Smooth muscle cell (in vitro differentiated cells): ENCODE measurements at regions not wholly inside any gene's neighbourhood (a gene's known extent, or its start where the extent isn't known, plus 50 kb on each side); places are given as distances from the start of the nearest gene placed in this dataset.

Experiments used
- DNase-seq: peaks from one replicate; lab custom pipeline; 2025; ENCODE audit not compliant: unreplicated experiment; lab: John Stamatoyannopoulos, UW
- H2AFZ ChIP-seq: fragments of 200-600 bp; sonication (generic); 2 replicates; pipeline ENCODE4 v1.6.0; 2016; ENCODE audit warnings: antibody characterized with exemption, low read depth, mild to moderate bottlenecking
- H3F3A ChIP-seq: fragments of 200-600 bp; sonication (generic); 2 replicates; pipeline ENCODE4 v1.6.0; 2017; ENCODE audit warnings: antibody characterized with exemption, low read depth
- H3K27ac ChIP-seq: fragments of 200-600 bp; sonication (generic); 2 replicates; pipeline ENCODE4 v1.5.1; 2016; ENCODE audit warnings: low read depth, mild to moderate bottlenecking
- H3K27me3 ChIP-seq: fragments of 200-600 bp; sonication (generic); 2 replicates; pipeline ENCODE4 v1.6.1; 2016; ENCODE audit warnings: low read depth, mild to moderate bottlenecking
- H3K36me3 ChIP-seq: fragments of 200-600 bp; sonication (generic); 2 replicates; pipeline ENCODE4 v1.5.1; 2016; ENCODE audit warnings: low read depth
- H3K4me1 ChIP-seq: fragments of 200-600 bp; sonication (generic); 2 replicates; pipeline ENCODE4 v1.5.1; 2016; ENCODE audit warnings: low read depth
- H3K4me2 ChIP-seq: fragments of 200-600 bp; sonication (generic); 2 replicates; pipeline ENCODE4 v1.6.0; 2016; ENCODE audit warnings: mild to moderate bottlenecking
- H3K4me3 ChIP-seq: fragments of 200-600 bp; sonication (generic); 2 replicates; pipeline ENCODE4 v1.5.1; 2016; ENCODE audit warnings: mild to moderate bottlenecking
- H3K79me2 ChIP-seq: fragments of 200-600 bp; sonication (generic); 2 replicates; pipeline ENCODE4 v1.6.0; 2016; ENCODE audit warnings: low read depth, mild to moderate bottlenecking
- H3K9ac ChIP-seq: fragments of 200-600 bp; sonication (generic); 2 replicates; pipeline ENCODE4 v1.6.0; 2016; ENCODE audit warnings: low read depth
- H3K9me3 ChIP-seq: fragments of 200-600 bp; sonication (generic); replicated peaks from 2 replicates; pipeline ENCODE4 v1.5.1; 2016; ENCODE audit warnings: low read depth
- H4K20me1 ChIP-seq: fragments of 200-600 bp; sonication (generic); 2 replicates; pipeline ENCODE4 v1.6.0; 2016; ENCODE audit warnings: low read depth
- WGBS: methylation state at CpG from one replicate; pipeline ENCODE4 v1.1.7; 2016; ENCODE audit warnings: low lambda C conversion rate; 5-methylcytosine and 5-hydroxymethylcytosine counted together
- TF ChIP-seq, protein P1 (sequence below): fragments of 200-600 bp; sonication (generic); IDR thresholded peaks from 2 replicates; pipeline ENCODE4 v1.5.1; 2017; ENCODE audit warnings: borderline replicate concordance, mild to moderate bottlenecking, antibody characterized with exemption; ENCODE audit not compliant: insufficient read depth, poor library complexity, severe bottlenecking

DNA sequence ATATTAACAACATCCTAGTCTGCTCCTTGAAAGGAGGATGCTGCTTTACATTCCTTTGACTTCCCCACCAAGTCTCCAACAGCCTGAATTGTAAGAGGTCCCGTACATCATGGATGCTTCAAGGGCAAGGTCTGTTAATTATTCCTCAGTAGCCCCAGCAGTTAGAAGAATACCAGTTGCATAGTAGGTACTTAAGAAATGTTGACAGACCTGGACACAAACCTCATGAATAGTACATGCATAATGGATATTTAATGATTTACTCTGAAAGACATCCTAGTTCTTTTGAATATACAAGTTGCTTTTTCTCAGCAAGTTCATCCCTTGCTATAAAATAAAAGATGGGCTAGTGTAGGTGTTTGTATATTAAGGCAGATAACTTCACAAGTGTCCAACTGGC is 112.1 kb upstream of the DPYD start:
- Histone ChIP-seq H3K79me2 (no peaks in the 10 kb centered on the region), H3K9ac (no peak overlapping the region), H3K27ac (no peak overlapping the region), H3K4me2 (no peak overlapping the region), H3K4me3 (no peak overlapping the region), H3F3A (no peaks in the 10 kb centered on the region), H2AFZ (no peak overlapping the region), H4K20me1 (no peaks in the 10 kb centered on the region), H3K27me3 (peaks cover 17% of the 10 kb centered on the region), H3K9me3 (no peaks in the 10 kb centered on the region), H3K36me3 (no peaks in the 10 kb centered on the region), H3K4me1 (no peaks in the 10 kb centered on the region)
- TF ChIP-seq, protein P1, sequence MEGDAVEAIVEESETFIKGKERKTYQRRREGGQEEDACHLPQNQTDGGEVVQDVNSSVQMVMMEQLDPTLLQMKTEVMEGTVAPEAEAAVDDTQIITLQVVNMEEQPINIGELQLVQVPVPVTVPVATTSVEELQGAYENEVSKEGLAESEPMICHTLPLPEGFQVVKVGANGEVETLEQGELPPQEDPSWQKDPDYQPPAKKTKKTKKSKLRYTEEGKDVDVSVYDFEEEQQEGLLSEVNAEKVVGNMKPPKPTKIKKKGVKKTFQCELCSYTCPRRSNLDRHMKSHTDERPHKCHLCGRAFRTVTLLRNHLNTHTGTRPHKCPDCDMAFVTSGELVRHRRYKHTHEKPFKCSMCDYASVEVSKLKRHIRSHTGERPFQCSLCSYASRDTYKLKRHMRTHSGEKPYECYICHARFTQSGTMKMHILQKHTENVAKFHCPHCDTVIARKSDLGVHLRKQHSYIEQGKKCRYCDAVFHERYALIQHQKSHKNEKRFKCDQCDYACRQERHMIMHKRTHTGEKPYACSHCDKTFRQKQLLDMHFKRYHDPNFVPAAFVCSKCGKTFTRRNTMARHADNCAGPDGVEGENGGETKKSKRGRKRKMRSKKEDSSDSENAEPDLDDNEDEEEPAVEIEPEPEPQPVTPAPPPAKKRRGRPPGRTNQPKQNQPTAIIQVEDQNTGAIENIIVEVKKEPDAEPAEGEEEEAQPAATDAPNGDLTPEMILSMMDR, result no peak
- 97% methylated on average over 1 of the region's 1 CpG for WGBS
- DNase-seq, result no peak

DNA sequence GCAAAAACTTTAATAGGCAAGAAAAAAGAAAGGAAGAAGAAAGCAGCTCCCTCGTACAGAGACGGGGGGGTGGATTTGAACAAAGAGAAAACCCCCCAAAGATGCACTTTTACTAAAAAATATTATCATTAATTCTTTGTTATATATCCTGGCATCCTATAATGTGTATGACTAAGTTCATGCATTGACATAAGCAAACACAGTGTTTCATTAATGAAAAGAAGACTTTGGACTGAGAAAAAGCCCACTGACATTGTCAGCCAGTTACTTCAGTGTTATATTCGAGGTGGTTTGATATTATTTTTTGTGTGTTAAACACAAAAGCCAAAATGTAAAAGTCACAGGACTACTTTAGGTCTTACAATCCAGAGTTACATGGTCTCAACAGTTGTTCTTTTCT is 110.1 kb upstream of the DPYD start:
- Histone ChIP-seq H3K4me2 (no peak overlapping the region), H3K4me3 (no peak overlapping the region), H4K20me1 (no peaks in the 10 kb centered on the region), H3K36me3 (no peaks in the 10 kb centered on the region), H3K9ac (no peak overlapping the region), H2AFZ (peak overlapping the region; percentile 46), H3K79me2 (no peaks in the 10 kb centered on the region), H3K27ac (no peak overlapping the region), H3K27me3 (peaks cover 4% of the 10 kb centered on the region), H3K9me3 (no peaks in the 10 kb centered on the region), H3F3A (no peaks in the 10 kb centered on the region), H3K4me1 (no peaks in the 10 kb centered on the region)
- 83% methylated on average over 3 of the region's 3 CpGs for WGBS
- DNase-seq, result no peak
- TF ChIP-seq, protein P1, result no peak

GRCh38 chr1:98030483-98030882 is 109.6 kb upstream of the DPYD start:
- TF ChIP-seq, protein P1, result no peak
- Histone ChIP-seq H3K36me3 (no peaks in the 10 kb centered on the region), H2AFZ (no peak overlapping the region), H3K4me3 (no peak overlapping the region), H3F3A (no peaks in the 10 kb centered on the region), H3K79me2 (no peaks in the 10 kb centered on the region), H3K4me1 (no peaks in the 10 kb centered on the region), H3K27ac (no peak overlapping the region), H3K9me3 (no peaks in the 10 kb centered on the region), H3K9ac (no peak overlapping the region), H4K20me1 (no peaks in the 10 kb centered on the region), H3K27me3 (no peaks in the 10 kb centered on the region), H3K4me2 (no peak overlapping the region)
- no peak for DNase-seq

- no peak overlapping the region for H3K27ac ChIP-seq
- no peak overlapping the region for H3K4me2 ChIP-seq
- no peaks in the 10 kb centered on the region for H3K27me3 ChIP-seq
- H3F3A ChIP-seq, result no peaks in the 10 kb centered on the region
- no peak overlapping the region for H2AFZ ChIP-seq
- DNase-seq, result no peak
- no peaks in the 10 kb centered on the region for H4K20me1 ChIP-seq
- H3K9ac ChIP-seq, result no peak overlapping the region
- TF ChIP-seq, protein P1, result no peak
- H3K9me3 ChIP-seq, result no peaks in the 10 kb centered on the region
- no peaks in the 10 kb centered on the region for H3K36me3 ChIP-seq
- H3K4me1 ChIP-seq, result no peaks in the 10 kb centered on the region
- no peak overlapping the region for H3K4me3 ChIP-seq
- WGBS, result 85% methylated on average over 6 of the region's 6 CpGs
- no peaks in the 10 kb centered on the region for H3K79me2 ChIP-seq
Observed at GRCh38 chr1:98028800-98029199, 108.0 kb upstream of the DPYD start.
